ENCODE measurements at regions not wholly inside any gene's neighbourhood (a gene's known extent, or its start where the extent isn't known, plus 50 kb on each side); places are given as distances from the start of the nearest gene placed in this dataset.
"Not testable (repeated sequence)": the region's sequence is repeated elsewhere in the genome, so short reads cannot be mapped to it uniquely, and the experiment has no call there.

DNA sequence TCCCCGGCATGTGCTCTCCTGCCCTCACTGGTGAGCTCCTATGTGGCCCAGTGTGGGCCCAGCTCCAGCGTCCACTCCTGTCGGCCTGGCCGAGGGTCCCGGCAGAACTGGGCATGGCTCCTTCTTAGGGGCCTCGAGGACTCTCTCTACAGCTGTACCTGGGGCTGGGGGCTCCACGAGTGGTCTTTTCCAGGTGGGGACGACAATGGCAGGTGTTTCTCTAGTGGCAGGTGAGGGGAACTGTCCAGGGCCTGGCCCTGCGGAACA lies 376.4 kb downstream of the TMEM121 start:
- TF ChIP-seq CTCF (IDR thresholded peaks at IDR 0.05); EZH2 (IDR thresholded peaks at IDR 0.05; ENCODE audit: borderline replicate concordance, insufficient read depth, low read depth, low read length, poor library complexity, severe bottlenecking): not testable (repeated sequence)
